ENCODE measurements at regions not wholly inside any gene's neighbourhood (a gene's known extent, or its start where the extent isn't known, plus 50 kb on each side); places are given as distances from the start of the nearest gene placed in this dataset.
"Not testable (repeated sequence)": the region's sequence is repeated elsewhere in the genome, so short reads cannot be mapped to it uniquely, and the experiment has no call there.

- Histone ChIP-seq H3K4ac (ENCODE audit: low read depth, low read length) (no peak overlapping the region), H2BK20ac (ENCODE audit: low read depth, low read length) (no peak overlapping the region), H2BK5ac (ENCODE audit: low read depth, low read length, poor library complexity, severe bottlenecking) (no peak overlapping the region), H3K4me3 (ENCODE audit: insufficient read depth, low read depth, low read length) (no peak overlapping the region), H3K23ac (ENCODE audit: low read depth, low read length) (no peak overlapping the region), H3K79me1 (ENCODE audit: low read depth in 1 of 2, low read length in 2 of 2) (no peaks in the 10 kb centered on the region), H3K18ac (ENCODE audit: low read depth, low read length) (no peak overlapping the region), H4K20me1 (ENCODE audit: insufficient read depth, low read length) (no peaks in the 10 kb centered on the region), H3K9ac (ENCODE audit: low read depth, low read length) (no peak overlapping the region), H3K4me2 (ENCODE audit: low read depth, low read length) (no peak overlapping the region), H3K36me3 (ENCODE audit: control insufficient read depth, insufficient read depth, low read length) (no peaks in the 10 kb centered on the region), H3K14ac (replicated peaks; ENCODE audit: low read depth, low read length) (no peak overlapping the region), H4K91ac (ENCODE audit: insufficient read depth, low read depth, low read length) (no peak overlapping the region), H3K9me3 (ENCODE audit: control insufficient read depth, insufficient read depth, low read length) (no peaks in the 10 kb centered on the region), H3K9me1 (ENCODE audit: insufficient read depth, low read length) (no peaks in the 10 kb centered on the region), H2AK5ac (ENCODE audit: low read depth, low read length) (no peak overlapping the region), H2AK9ac (replicated peaks; ENCODE audit: low read depth, low read length, poor library complexity) (no peak overlapping the region), H2BK120ac (ENCODE audit: low read depth, low read length) (no peak overlapping the region), H3K27ac (ENCODE audit: insufficient read depth, low read length) (no peak overlapping the region), H3K27me3 (ENCODE audit: control insufficient read depth, insufficient read depth, low read length) (no peaks in the 10 kb centered on the region), H4K8ac (ENCODE audit: low read depth in 2 of 2, low read length in 2 of 2) (no peak overlapping the region), H2AFZ (replicated peaks; ENCODE audit: low read length, poor library complexity) (no peak overlapping the region), H3K4me1 (ENCODE audit: control insufficient read depth, insufficient read depth, low read length) (no peaks in the 10 kb centered on the region), H4K5ac (ENCODE audit: low read depth, low read length) (no peak overlapping the region), H3K56ac (ENCODE audit: extremely low read depth, insufficient read depth, low read length) (no peak overlapping the region), H2BK15ac (ENCODE audit: low read depth, low read length) (no peak overlapping the region)
- BruUV-seq (replicated peaks), result no TSS peak
- DNase-seq (no peak), ATAC-seq (ENCODE audit: low read depth) (no peak)
- no peak for TF ChIP-seq RFX5 (IDR thresholded peaks at IDR 0.05; ENCODE audit: low read depth, low read length)
- TF ChIP-seq CTCF (conservative IDR thresholded peaks at IDR 0.05; ENCODE audit: low read depth, low read length), result no peak
- no peak for TF ChIP-seq RCOR1 (IDR thresholded peaks at IDR 0.05; ENCODE audit: insufficient replicate concordance, low read length)
- TF ChIP-seq POLR2A (IDR thresholded peaks at IDR 0.05; ENCODE audit: low read depth, low read length), result no peak
- TF ChIP-seq FOS (IDR thresholded peaks at IDR 0.05; ENCODE audit: low read depth, low read length), result no peak
- no peak for TF ChIP-seq MAZ (IDR thresholded peaks at IDR 0.05; ENCODE audit: borderline replicate concordance, low read depth, low read length)
- TF ChIP-seq MAFK (IDR thresholded peaks at IDR 0.05; ENCODE audit: low read depth, low read length), result no peak
- TF ChIP-seq SMC3 (IDR thresholded peaks at IDR 0.05; ENCODE audit: low read depth, low read length), result no peak
- TF ChIP-seq BHLHE40 (IDR thresholded peaks at IDR 0.05; ENCODE audit: low read depth, low read length), result no peak
- no peak for TF ChIP-seq MXI1 (IDR thresholded peaks at IDR 0.05; ENCODE audit: borderline replicate concordance, low read depth, low read length)
- 70% methylated on average over 2 of the region's 3 CpGs; no CpG with 5 or more reads in 1 of the 2 experiments for WGBS, 2 experiments (ENCODE audit: extremely low coverage in 2 of 2, insufficient read length in 1 of 2)
- dilution Hi-C loops (cut with HindIII; ENCODE audit: low sequenced_read_pairs, unreplicated experiment) (no loop called here), in situ Hi-C loops (cut with MboI; ENCODE audit: low sequenced_read_pairs) (no loop called here), intact Hi-C loops (cut with micrococcal nuclease) (no loop called here)
- ChIA-PET POLR2A (ENCODE audit: unreplicated experiment) (no interaction called here), CTCF (no interaction called here)
These were observed 226.3 kb downstream of the DEPDC1B start for GRCh38 chr5:60473654-60474053.

GRCh38 chr5:60473027-60473426, 226.9 kb downstream of the DEPDC1B start:
- DNase-seq; H2BK120ac ChIP-seq (ENCODE audit: low read depth, low read length); H3K4me1 ChIP-seq (ENCODE audit: control insufficient read depth, insufficient read depth, low read length); dilution Hi-C loops (cut with HindIII; ENCODE audit: low sequenced_read_pairs, unreplicated experiment); H4K20me1 ChIP-seq (ENCODE audit: insufficient read depth, low read length); in situ Hi-C loops (cut with MboI; ENCODE audit: low sequenced_read_pairs); H2AFZ ChIP-seq (replicated peaks; ENCODE audit: low read length, poor library complexity); CTCF ChIA-PET; H3K56ac ChIP-seq (ENCODE audit: extremely low read depth, insufficient read depth, low read length); H3K23ac ChIP-seq (ENCODE audit: low read depth, low read length); POLR2A ChIA-PET (ENCODE audit: unreplicated experiment); H2BK20ac ChIP-seq (ENCODE audit: low read depth, low read length); H3K36me3 ChIP-seq (ENCODE audit: control insufficient read depth, insufficient read depth, low read length); H3K9ac ChIP-seq (ENCODE audit: low read depth, low read length); H3K9me3 ChIP-seq (ENCODE audit: control insufficient read depth, insufficient read depth, low read length); H3K27me3 ChIP-seq (ENCODE audit: control insufficient read depth, insufficient read depth, low read length); H3K14ac ChIP-seq (replicated peaks; ENCODE audit: low read depth, low read length); H3K4me2 ChIP-seq (ENCODE audit: low read depth, low read length); ATAC-seq (ENCODE audit: low read depth); BruUV-seq (replicated peaks); H3K27ac ChIP-seq (ENCODE audit: insufficient read depth, low read length); H3K9me1 ChIP-seq (ENCODE audit: insufficient read depth, low read length); H2BK5ac ChIP-seq (ENCODE audit: low read depth, low read length, poor library complexity, severe bottlenecking); H3K4ac ChIP-seq (ENCODE audit: low read depth, low read length); H3K18ac ChIP-seq (ENCODE audit: low read depth, low read length); H3K4me3 ChIP-seq (ENCODE audit: insufficient read depth, low read depth, low read length); H2AK5ac ChIP-seq (ENCODE audit: low read depth, low read length); H4K8ac ChIP-seq (ENCODE audit: low read depth in 2 of 2, low read length in 2 of 2); H4K91ac ChIP-seq (ENCODE audit: insufficient read depth, low read depth, low read length); H3K79me1 ChIP-seq (ENCODE audit: low read depth in 1 of 2, low read length in 2 of 2); intact Hi-C loops (cut with micrococcal nuclease); H4K5ac ChIP-seq (ENCODE audit: low read depth, low read length); H2BK15ac ChIP-seq (ENCODE audit: low read depth, low read length); H2AK9ac ChIP-seq (replicated peaks; ENCODE audit: low read depth, low read length, poor library complexity): not testable (repeated sequence)
